Stomach (tissue), 8 donors: ENCODE measurements at regions not wholly inside any gene's neighbourhood (a gene's known extent, or its start where the extent isn't known, plus 50 kb on each side); places are given as distances from the start of the nearest gene placed in this dataset.

Experiments used
- DNase-seq, 2 donors: peaks; one replicate each; pipeline versions ENCODE4 v3.0.0 to v3.0.0-alpha.2; 2013 to 2019
- H3K27ac ChIP-seq, 5 donors: fragments of 200-600 bp in 4 of 5; sonication (generic) in 4 of 5; one replicate each; pipeline ENCODE4 v1.5.1; 2013 to 2019; ENCODE audit warnings: mild to moderate bottlenecking in 1 of 5, moderate library complexity in 1 of 5
- H3K27me3 ChIP-seq, 3 donors: fragments of 200-600 bp; sonication (generic); one replicate each; pipeline ENCODE4 v1.5.1; 2017 to 2019; ENCODE audit warnings: mixed run types in 1 of 3
- H3K36me3 ChIP-seq, 4 donors: fragments of 200-600 bp; sonication (generic); 1 replicate in 3 of 4; 2 replicates in 1 of 4; pipeline ENCODE4 v1.5.1; 2016 to 2019
- H3K4me1 ChIP-seq, 4 donors: fragments of 200-600 bp; sonication (generic); one replicate each; pipeline ENCODE4 v1.5.1; 2016 to 2019
- H3K4me3 ChIP-seq, 4 donors: fragments of 200-600 bp; sonication (generic) in 3 of 4; one replicate each; pipeline ENCODE4 v1.5.1; 2016 to 2019; ENCODE audit warnings: mild to moderate bottlenecking in 1 of 4
- H3K9me3 ChIP-seq, 4 donors: fragments of 200-600 bp; sonication (generic); one replicate each; pipeline ENCODE4 v1.5.1; 2016 to 2019
- CTCF ChIP-seq, 7 experiments: fragments of 450-650 bp in 4 of 7; fragments of 200-600 bp in 3 of 7; sonication (generic) in 3 of 7; IDR thresholded peaks; one replicate each; pipeline ENCODE4 v1.5.1; 2016 to 2019; ENCODE audit warnings: antibody characterized with exemption in 7 of 7, control low read depth in 2 of 7, mild to moderate bottlenecking in 1 of 7
- EP300 ChIP-seq: sonication (generic); formaldehyde crosslinking; IDR thresholded peaks from one replicate; pipeline ENCODE4 v1.6.1; 2017; ENCODE audit warnings: antibody characterized with exemption
- POLR2A ChIP-seq, 4 donors: fragments of 450-650 bp; IDR thresholded peaks; one replicate each; pipeline ENCODE4 v1.6.1; 2016; ENCODE audit warnings: antibody characterized with exemption in 4 of 4, control low read depth in 2 of 4, mild to moderate bottlenecking in 1 of 4, moderate library complexity in 1 of 4
- POLR2AphosphoS5 ChIP-seq, 3 donors: sonication (generic); formaldehyde crosslinking; IDR thresholded peaks; one replicate each; pipeline ENCODE4 v1.6.1; 2016; ENCODE audit warnings: antibody characterized with exemption in 3 of 3
- WGBS, 5 donors: extraction: QIAGEN DNeasy Blood & Tissue Kit in 3 of 5; methylation state at CpG; one replicate each; pipeline versions ENCODE4 v1.1.5 to v1.1.7; 2013 to 2018; 5-methylcytosine and 5-hydroxymethylcytosine counted together
- intact Hi-C: fragments of 100-400 bp; cut with DNase I; formaldehyde crosslinking; loops from one replicate; pipeline ENCODE4 v1.15.1; 2023; ENCODE audit warnings: low total_unique reads
- donor health status: healthy with polysubstance abuse.
- donor health status: Bipolar disorder and iron deficiency.
- donor health status: healthy.

- peak in 1 of 2 donors; percentile 70 for DNase-seq
- Histone ChIP-seq H3K9me3 (peaks cover 0 to 20% (median 10%) of the 10 kb centered on the region in 4 donors), H3K4me3 (no peak overlapping the region), H3K4me1 (no peaks in the 10 kb centered on the region), H3K27me3 (peaks cover 0 to 37% (median 0%) of the 10 kb centered on the region in 3 donors), H3K36me3 (no peaks in the 10 kb centered on the region), H3K27ac (no peak overlapping the region)
- TF ChIP-seq POLR2AphosphoS5 (IDR thresholded peaks at IDR 0.05) (no peak), POLR2A (IDR thresholded peaks at IDR 0.05) (no peak), CTCF (IDR thresholded peaks at IDR 0.05) (no peak)
- intact Hi-C loops, result no loop called here
- WGBS, 5 donors, result 32 to 33% (median 32%) methylated on average over 14 to 15 of the region's 15 CpGs
Observed at GRCh38 chr5:2149195-2149539, 266.4 kb upstream of the IRX4 start.

- Histone ChIP-seq H3K4me1 (no peaks in the 10 kb centered on the region), H3K27me3 (peaks cover 0 to 43% (median 0%) of the 10 kb centered on the region in 3 donors), H3K4me3 (no peak overlapping the region), H3K36me3 (no peaks in the 10 kb centered on the region), H3K27ac (no peak overlapping the region), H3K9me3 (peaks cover 0 to 24% (median 15%) of the 10 kb centered on the region in 4 donors)
- intact Hi-C loops, result no loop called here
- no peak for TF ChIP-seq POLR2A (IDR thresholded peaks at IDR 0.05)
- TF ChIP-seq EP300, result no peak
- no peak for TF ChIP-seq POLR2AphosphoS5 (IDR thresholded peaks at IDR 0.05)
- TF ChIP-seq CTCF (IDR thresholded peaks at IDR 0.05), result no peak
- 68 to 81% (median 75%) methylated on average over 10 to 14 of the region's 14 CpGs for WGBS, 5 donors
- no peak for DNase-seq
Observed at GRCh38 chr5:2148312-2149194, 265.8 kb upstream of the IRX4 start.

GRCh38 chr5:2147504-2148311 is 265.0 kb upstream of the IRX4 start:
- Histone ChIP-seq H3K27ac (no peak overlapping the region), H3K9me3 (peaks cover 0 to 24% (median 15%) of the 10 kb centered on the region in 4 donors), H3K27me3 (peaks cover 0 to 48% (median 0%) of the 10 kb centered on the region in 3 donors), H3K4me1 (no peaks in the 10 kb centered on the region), H3K36me3 (no peaks in the 10 kb centered on the region), H3K4me3 (no peak overlapping the region)
- WGBS, 5 donors, result 75 to 89% (median 76%) methylated on average over 7 to 13 of the region's 13 CpGs
- no peak for TF ChIP-seq POLR2AphosphoS5 (IDR thresholded peaks at IDR 0.05)
- no peak for TF ChIP-seq EP300
- no peak for TF ChIP-seq CTCF (IDR thresholded peaks at IDR 0.05)
- TF ChIP-seq POLR2A (IDR thresholded peaks at IDR 0.05), result no peak
- intact Hi-C loops, result no loop called here
- no peak for DNase-seq

GRCh38 chr5:2143646-2144353 is 261.1 kb upstream of the IRX4 start:
- peaks cover 0 to 16% (median 15%) of the 10 kb centered on the region in 4 donors for H3K9me3 ChIP-seq
- 71 to 82% (median 79%) methylated on average over 12 of the region's 12 CpGs for WGBS, 5 donors
- H3K4me1 ChIP-seq, result no peaks in the 10 kb centered on the region
- no peaks in the 10 kb centered on the region for H3K36me3 ChIP-seq
- no peak for DNase-seq
- H3K27ac ChIP-seq, result no peak overlapping the region
- H3K27me3 ChIP-seq, result peaks cover 0 to 47% (median 4%) of the 10 kb centered on the region in 3 donors
- no peak overlapping the region for H3K4me3 ChIP-seq
- intact Hi-C loops, result no loop called here
- TF ChIP-seq POLR2A (IDR thresholded peaks at IDR 0.05) (no peak), POLR2AphosphoS5 (IDR thresholded peaks at IDR 0.05) (no peak), CTCF (IDR thresholded peaks at IDR 0.05) (no peak), EP300 (no peak)
